ENCODE measurements at regions not wholly inside any gene's neighbourhood (a gene's known extent, or its start where the extent isn't known, plus 50 kb on each side); places are given as distances from the start of the nearest gene placed in this dataset.

DNA sequence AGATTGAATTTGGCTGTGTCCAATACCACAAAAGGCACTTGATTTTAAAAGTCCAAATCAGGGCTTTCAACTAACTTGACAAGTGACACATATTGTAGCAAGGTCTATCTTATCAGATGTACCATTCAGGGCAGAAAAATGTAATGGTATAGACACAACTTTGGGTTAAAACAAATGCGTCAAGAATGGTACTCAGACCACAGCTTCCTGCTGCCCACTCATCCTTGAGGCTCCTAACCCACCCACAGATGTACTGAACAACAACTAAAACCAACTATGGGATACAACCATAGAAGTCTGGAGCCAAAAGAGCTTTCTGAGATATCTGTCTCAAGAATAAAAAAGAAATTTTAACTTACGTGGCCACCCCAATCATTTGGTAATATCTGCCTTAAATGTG lies 105.2 kb downstream of the RBM43 start:
- no peak for DNase-seq (ENCODE audit: low spot score)

DNA sequence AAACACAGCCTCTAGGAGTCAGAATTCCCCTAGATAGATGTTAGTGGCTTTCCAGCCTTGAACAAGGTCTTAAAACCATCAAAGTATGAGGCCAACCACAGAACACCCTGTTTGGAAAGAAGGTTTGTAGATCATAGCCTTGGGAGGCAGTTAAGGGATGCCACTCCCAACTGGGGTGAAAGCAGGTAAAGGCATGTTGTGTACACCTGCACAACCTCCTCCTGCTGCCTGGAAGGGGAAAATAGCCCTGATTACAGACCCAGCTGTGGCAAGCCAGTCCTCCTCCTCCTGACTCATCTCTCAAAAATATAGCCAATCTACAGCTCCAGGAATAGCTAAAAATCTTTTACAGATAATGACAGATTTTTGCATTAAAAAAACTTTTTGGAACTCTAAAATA lies 108.1 kb downstream of the RBM43 start:
- no peak for DNase-seq (ENCODE audit: low spot score)

GRCh38 chr2:151150331-151151320 lies 111.0 kb downstream of the RBM43 start:
- no peak for DNase-seq (ENCODE audit: low spot score)

- DNase-seq (ENCODE audit: low spot score) = no peak
These were observed 123.2 kb downstream of the RBM43 start for GRCh38 chr2:151138507-151138906.

- no peak for DNase-seq (ENCODE audit: low spot score)
These were observed 124.1 kb downstream of the RBM43 start for GRCh38 chr2:151137526-151137925.

DNA sequence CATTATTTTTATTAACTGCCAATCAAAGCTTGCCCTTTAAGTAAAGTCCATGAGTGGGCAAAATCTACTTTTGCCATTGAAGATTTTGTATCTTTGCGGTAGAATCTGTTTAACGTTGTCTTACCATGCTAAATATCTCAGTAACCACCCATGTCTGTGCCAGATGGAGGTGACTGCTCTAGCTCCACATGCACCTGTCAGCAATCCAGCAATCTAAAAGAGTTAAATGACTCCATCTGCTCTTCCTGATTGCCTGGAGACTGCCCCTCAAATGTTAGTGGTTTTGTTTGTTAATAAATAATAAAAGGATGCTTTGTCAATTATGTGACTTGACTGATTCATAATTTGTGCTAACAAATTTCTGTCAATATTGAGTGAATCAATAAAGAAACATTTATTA lies 141.7 kb downstream of the RBM43 start:
- DNase-seq (ENCODE audit: low spot score) = no peak

- DNase-seq (ENCODE audit: low spot score) = no peak
These were observed 142.3 kb downstream of the RBM43 start for GRCh38 chr2:151119374-151119773.

GRCh38 chr2:151118269-151118668 lies 143.4 kb downstream of the RBM43 start:
- no peak for DNase-seq (ENCODE audit: low spot score)

- DNase-seq (ENCODE audit: low spot score) = no peak
These were observed 146.8 kb downstream of the RBM43 start for GRCh38 chr2:151114874-151115273.

GRCh38 chr2:151113318-151113717 lies 148.3 kb downstream of the RBM43 start:
- DNase-seq (ENCODE audit: low spot score) = no peak

GRCh38 chr2:151111599-151112278 lies 149.9 kb downstream of the RBM43 start:
- no peak for DNase-seq (ENCODE audit: low spot score)

GRCh38 chr2:151106805-151107506 lies 154.7 kb downstream of the RBM43 start:
- DNase-seq (ENCODE audit: low spot score) = no peak

DNA sequence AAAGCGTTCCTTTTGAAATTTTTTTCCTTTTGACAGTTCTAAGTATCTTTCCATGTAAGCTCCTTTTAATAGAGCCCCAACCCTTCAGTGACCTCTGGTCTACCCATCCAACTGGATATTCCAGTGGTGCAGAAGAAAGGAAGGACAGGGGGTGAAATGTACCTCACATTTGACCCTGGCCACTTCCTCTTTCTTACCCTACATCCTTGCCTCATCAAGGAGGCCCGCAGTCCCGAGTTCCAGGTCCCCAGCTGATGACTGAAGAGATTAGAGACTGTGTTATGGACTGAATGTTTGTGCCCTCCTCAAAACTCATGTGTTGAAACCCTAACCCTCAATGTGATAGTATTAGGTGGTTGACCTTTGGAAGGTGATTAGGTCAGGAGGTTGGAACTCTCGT lies 158.1 kb downstream of the RBM43 start:
- DNase-seq (ENCODE audit: low spot score) = no peak

GRCh38 chr2:151102226-151102625 lies 159.4 kb downstream of the RBM43 start:
- no peak for DNase-seq (ENCODE audit: low spot score)

- no peak for DNase-seq (ENCODE audit: low spot score)
These were observed 162.8 kb downstream of the RBM43 start for GRCh38 chr2:151098841-151099240.

GRCh38 chr2:151097895-151098294 lies 163.8 kb downstream of the RBM43 start:
- no peak for DNase-seq (ENCODE audit: low spot score)

DNA sequence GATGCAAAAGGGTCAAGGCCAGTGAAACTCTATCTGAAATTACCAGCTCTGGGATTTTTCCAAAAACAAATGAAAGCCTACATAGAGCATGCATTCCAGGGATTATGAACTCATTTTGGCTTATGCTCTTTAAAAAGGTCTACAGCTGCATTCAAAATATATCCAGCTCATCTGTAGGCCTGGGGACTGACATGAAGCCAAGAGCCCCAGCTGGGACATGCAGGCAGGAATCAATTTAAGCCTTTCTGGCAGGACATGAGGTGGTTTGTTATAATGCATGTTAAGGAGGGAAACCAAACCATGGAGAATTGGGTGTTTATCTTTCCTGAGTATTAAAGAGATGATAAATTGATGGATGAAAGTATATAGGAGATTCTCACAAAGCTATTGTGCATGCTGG lies 164.5 kb downstream of the RBM43 start:
- no peak for DNase-seq (ENCODE audit: low spot score)

GRCh38 chr2:151096235-151096634 lies 165.4 kb downstream of the RBM43 start:
- no peak for DNase-seq (ENCODE audit: low spot score)

DNA sequence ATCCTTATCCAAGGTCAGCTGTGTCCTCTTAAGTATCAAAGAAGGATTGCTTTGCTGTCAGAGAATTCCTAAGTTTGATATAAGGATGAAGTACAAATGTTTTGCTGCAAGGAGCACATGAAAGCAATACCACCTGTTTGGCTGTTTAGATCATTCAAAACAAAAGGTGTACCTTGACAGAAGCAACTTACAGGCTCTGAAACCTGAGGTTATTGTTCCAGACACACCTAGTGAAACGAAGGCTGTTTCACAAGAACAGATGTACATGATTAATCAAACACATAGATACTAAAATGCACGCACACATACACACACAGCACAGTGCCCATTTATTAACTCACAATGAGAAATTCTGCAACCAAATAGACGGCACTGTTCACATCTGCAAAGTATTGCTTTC lies 166.2 kb downstream of the RBM43 start:
- DNase-seq (ENCODE audit: low spot score) = no peak

DNA sequence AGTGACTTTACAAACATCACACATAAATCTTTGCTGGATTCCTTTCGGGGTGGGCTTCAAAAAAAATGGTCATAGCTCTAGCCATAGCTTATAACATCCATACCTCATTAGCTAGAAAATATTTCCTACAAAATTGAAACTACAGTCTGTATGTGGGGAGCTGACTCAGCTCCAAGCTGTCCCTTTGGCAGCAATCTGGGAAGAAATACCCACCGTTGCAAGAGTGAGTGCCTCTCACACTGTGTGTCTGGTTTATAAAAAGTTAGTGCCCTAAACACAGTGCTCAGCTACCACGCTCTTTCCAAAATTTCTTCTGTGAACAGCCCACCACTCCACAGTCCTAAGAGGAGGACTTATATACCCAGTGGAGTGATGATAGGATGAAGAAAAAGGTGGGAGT lies 170.1 kb downstream of the RBM43 start:
- DNase-seq (ENCODE audit: low spot score) = no peak

DNA sequence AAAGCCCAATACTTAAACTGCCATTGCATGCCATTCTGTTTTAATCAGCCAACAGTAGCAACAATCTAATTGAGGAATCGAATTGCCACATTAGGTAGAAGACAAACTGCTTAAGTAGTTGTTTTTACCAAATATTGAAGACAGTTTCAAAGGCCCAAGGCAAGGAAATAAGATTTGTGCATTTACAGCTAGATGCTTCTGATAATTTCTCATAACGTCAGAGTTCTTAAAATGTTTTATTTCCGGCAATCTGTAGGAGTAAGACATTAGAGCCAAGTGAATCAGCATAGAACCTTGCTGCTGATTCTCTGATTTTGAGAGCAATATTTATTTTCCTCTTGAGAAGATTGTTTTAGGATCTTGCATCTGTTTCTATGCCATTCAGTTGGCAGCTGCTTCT lies 174.3 kb downstream of the RBM43 start:
- DNase-seq (ENCODE audit: low spot score) = no peak

GRCh38 chr2:151085181-151085611 lies 176.5 kb downstream of the RBM43 start:
- DNase-seq (ENCODE audit: low spot score) = no peak
